HEK293 (cell line): ENCODE measurements at regions not wholly inside any gene's neighbourhood (a gene's known extent, or its start where the extent isn't known, plus 50 kb on each side); places are given as distances from the start of the nearest gene placed in this dataset.

Experiments used
- KLF10 ChIP-seq: fragments of 450-650 bp; IDR thresholded peaks from 2 replicates; pipeline ENCODE4 v1.5.1; 2018; ENCODE audit warnings: missing biosample characterization, mild to moderate bottlenecking, missing genetic modification characterization
- MEIS1 ChIP-seq: sonication (generic); formaldehyde crosslinking; IDR thresholded peaks from 2 replicates; pipeline ENCODE4 v1.8.1; 2022; ENCODE audit warnings: missing genetic modification reagents, mild to moderate bottlenecking, borderline replicate concordance
- YY2 ChIP-seq: fragments of 450-650 bp; formaldehyde crosslinking; IDR thresholded peaks from 2 replicates; pipeline ENCODE4 v1.5.1; 2016; ENCODE audit warnings: missing biosample characterization, missing genetic modification characterization
- ZNF146 ChIP-seq: fragments of 450-650 bp; formaldehyde crosslinking; IDR thresholded peaks from 2 replicates; pipeline ENCODE4 v1.5.1; 2016; ENCODE audit warnings: missing biosample characterization, missing genetic modification characterization
- ZNF157 ChIP-seq: fragments of 450-650 bp; formaldehyde crosslinking; IDR thresholded peaks from 2 replicates; pipeline ENCODE4 v1.5.1; 2016; ENCODE audit warnings: missing biosample characterization, missing genetic modification characterization
- ZNF19 ChIP-seq: fragments of 450-650 bp; formaldehyde crosslinking; IDR thresholded peaks from 2 replicates; pipeline ENCODE4; 2016; ENCODE audit warnings: missing biosample characterization, missing genetic modification characterization, low read depth
- ZNF394 ChIP-seq: fragments of 450-650 bp; formaldehyde crosslinking; IDR thresholded peaks from 2 replicates; pipeline ENCODE4 v1.5.1; 2016; ENCODE audit warnings: missing biosample characterization, missing genetic modification characterization, mild to moderate bottlenecking, moderate library complexity, borderline replicate concordance
- ZNF544 ChIP-seq: fragments of 450-650 bp; formaldehyde crosslinking; IDR thresholded peaks from 2 replicates; pipeline ENCODE4 v1.5.0; 2017; ENCODE audit warnings: missing biosample characterization, missing genetic modification characterization
- ZNF555 ChIP-seq: fragments of 450-650 bp; formaldehyde crosslinking; conservative IDR thresholded peaks from 2 replicates; pipeline ENCODE4 v1.5.1; 2017; ENCODE audit warnings: missing biosample characterization, mild to moderate bottlenecking, missing genetic modification characterization, inconsistent platforms
- ZNF600 ChIP-seq: fragments of 450-650 bp; formaldehyde crosslinking; IDR thresholded peaks from 2 replicates; pipeline ENCODE4 v1.5.1; 2016; ENCODE audit warnings: missing biosample characterization, missing genetic modification characterization
- ZNF624 ChIP-seq: fragments of 450-650 bp; formaldehyde crosslinking; IDR thresholded peaks from 2 replicates; pipeline ENCODE4 v1.5.1; 2017; ENCODE audit warnings: missing biosample characterization, missing genetic modification characterization
- ZNF629 ChIP-seq: fragments of 450-650 bp; formaldehyde crosslinking; IDR thresholded peaks from 2 replicates; pipeline ENCODE4 v1.5.1; 2017; ENCODE audit warnings: missing biosample characterization, missing genetic modification characterization
- ZNF843 ChIP-seq: fragments of 450-650 bp; formaldehyde crosslinking; IDR thresholded peaks from 2 replicates; pipeline ENCODE4 v1.5.1; 2016; ENCODE audit warnings: missing biosample characterization, missing genetic modification characterization
- ZSCAN16 ChIP-seq: fragments of 450-650 bp; formaldehyde crosslinking; IDR thresholded peaks from 2 replicates; pipeline ENCODE4 v1.5.1; 2016; ENCODE audit warnings: missing biosample characterization, missing genetic modification characterization
- TF ChIP-seq, protein P1 (sequence below): fragments of 450-650 bp; formaldehyde crosslinking; conservative IDR thresholded peaks from 2 replicates; pipeline ENCODE4 v1.5.1; 2016; ENCODE audit warnings: low read depth, missing biosample characterization, missing genetic modification characterization
- TF ChIP-seq, protein P2 (sequence below): fragments of 450-650 bp; formaldehyde crosslinking; IDR thresholded peaks from 2 replicates; pipeline ENCODE4 v1.5.1; 2016; ENCODE audit warnings: missing biosample characterization, missing genetic modification characterization
- TF ChIP-seq, protein P3 (sequence below): fragments of 450-650 bp; formaldehyde crosslinking; IDR thresholded peaks from 2 replicates; pipeline ENCODE4 v1.5.1; 2016; ENCODE audit warnings: missing biosample characterization, missing genetic modification characterization, low read depth
- TF ChIP-seq, protein P4 (sequence below): sonication (generic); formaldehyde crosslinking; IDR thresholded peaks from 2 replicates; pipeline ENCODE4 v1.8.1; 2022; ENCODE audit warnings: mild to moderate bottlenecking, moderate library complexity, missing genetic modification reagents
- TF ChIP-seq, protein P5 (sequence below): fragments of 450-650 bp; formaldehyde crosslinking; IDR thresholded peaks from 2 replicates; pipeline ENCODE4 v1.5.1; 2016; ENCODE audit warnings: missing biosample characterization, missing genetic modification characterization
- TF ChIP-seq, protein P6 (sequence below): fragments of 450-650 bp; formaldehyde crosslinking; IDR thresholded peaks from 2 replicates; pipeline ENCODE4 v1.5.1; 2016; ENCODE audit warnings: missing biosample characterization, missing genetic modification characterization

DNA sequence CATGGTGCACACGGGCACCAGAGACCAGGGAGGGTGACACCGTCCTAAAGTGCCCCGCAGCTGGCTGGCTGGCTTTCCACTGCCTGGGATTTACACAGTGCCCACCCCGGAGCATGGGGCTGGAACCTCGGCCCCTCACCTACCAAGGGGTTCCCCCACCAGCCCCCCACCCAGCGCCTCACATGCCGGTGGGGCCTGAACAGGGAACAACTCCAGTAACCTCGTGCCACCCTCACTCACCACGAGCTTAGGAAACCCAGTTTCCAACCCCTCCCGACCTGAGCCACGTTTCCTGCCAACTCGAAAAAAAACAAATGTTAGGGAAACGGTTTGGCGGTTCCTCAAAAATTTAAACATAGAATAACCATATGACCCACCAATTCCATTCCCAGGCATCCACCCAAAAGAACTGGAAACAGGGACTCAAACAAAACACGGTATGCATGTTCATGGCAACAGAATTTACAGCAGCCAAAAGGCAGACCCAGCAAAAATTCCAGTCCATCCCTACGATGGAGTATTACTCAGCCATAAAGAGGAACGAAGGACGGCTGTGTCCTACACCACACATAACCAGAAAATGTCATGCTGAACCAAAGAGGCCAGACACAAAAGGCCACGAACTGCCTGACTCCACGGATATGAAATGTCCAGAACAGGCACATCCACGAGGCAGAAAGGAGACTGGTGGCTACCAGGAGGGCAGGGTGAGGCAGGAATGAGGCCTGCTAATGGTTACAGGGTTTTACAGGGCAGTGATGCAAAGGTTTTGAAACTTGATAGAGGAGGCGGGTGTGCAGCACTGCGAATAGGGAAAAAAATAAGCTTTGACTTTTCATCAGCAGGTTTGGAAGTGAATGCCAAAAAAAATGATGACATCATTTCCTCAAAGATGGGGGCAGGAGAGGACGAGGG is 68.9 kb downstream of the NCOR2 start (continued):
- TF ChIP-seq ZNF600 (tag by site-specific recombination) (peak; percentile 67; the same call in 1 of the 2 replicates), ZNF544 (tag by site-specific recombination) (no peak), ZNF843 (no peak), ZSCAN16 (tag by site-specific recombination) (no peak), KLF10 (tag by site-specific recombination) (no peak), ZNF19 (no peak), ZNF146 (tag by site-specific recombination) (peak; percentile 93), ZNF624 (no peak), ZNF629 (peak; percentile 72; the same call in 1 of the 2 replicates), ZNF157 (no peak), YY2 (tag by site-specific recombination) (no peak), ZNF555 (tag by site-specific recombination) (no peak), ZNF394 (tag by site-specific recombination) (no peak), MEIS1 (CRISPR knock-in tag) (no peak)
- TF ChIP-seq, protein P1, sequence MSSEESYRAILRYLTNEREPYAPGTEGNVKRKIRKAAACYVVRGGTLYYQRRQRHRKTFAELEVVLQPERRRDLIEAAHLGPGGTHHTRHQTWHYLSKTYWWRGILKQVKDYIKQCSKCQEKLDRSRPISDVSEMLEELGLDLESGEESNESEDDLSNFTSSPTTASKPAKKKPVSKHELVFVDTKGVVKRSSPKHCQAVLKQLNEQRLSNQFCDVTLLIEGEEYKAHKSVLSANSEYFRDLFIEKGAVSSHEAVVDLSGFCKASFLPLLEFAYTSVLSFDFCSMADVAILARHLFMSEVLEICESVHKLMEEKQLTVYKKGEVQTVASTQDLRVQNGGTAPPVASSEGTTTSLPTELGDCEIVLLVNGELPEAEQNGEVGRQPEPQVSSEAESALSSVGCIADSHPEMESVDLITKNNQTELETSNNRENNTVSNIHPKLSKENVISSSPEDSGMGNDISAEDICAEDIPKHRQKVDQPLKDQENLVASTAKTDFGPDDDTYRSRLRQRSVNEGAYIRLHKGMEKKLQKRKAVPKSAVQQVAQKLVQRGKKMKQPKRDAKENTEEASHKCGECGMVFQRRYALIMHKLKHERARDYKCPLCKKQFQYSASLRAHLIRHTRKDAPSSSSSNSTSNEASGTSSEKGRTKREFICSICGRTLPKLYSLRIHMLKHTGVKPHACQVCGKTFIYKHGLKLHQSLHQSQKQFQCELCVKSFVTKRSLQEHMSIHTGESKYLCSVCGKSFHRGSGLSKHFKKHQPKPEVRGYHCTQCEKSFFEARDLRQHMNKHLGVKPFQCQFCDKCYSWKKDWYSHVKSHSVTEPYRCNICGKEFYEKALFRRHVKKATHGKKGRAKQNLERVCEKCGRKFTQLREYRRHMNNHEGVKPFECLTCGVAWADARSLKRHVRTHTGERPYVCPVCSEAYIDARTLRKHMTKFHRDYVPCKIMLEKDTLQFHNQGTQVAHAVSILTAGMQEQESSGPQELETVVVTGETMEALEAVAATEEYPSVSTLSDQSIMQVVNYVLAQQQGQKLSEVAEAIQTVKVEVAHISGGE (tag by site-specific recombination), result no peak
- TF ChIP-seq, protein P2, sequence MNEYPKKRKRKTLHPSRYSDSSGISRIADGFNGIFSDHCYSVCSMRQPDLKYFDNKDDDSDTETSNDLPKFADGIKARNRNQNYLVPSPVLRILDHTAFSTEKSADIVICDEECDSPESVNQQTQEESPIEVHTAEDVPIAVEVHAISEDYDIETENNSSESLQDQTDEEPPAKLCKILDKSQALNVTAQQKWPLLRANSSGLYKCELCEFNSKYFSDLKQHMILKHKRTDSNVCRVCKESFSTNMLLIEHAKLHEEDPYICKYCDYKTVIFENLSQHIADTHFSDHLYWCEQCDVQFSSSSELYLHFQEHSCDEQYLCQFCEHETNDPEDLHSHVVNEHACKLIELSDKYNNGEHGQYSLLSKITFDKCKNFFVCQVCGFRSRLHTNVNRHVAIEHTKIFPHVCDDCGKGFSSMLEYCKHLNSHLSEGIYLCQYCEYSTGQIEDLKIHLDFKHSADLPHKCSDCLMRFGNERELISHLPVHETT (tag by site-specific recombination), result no peak
- TF ChIP-seq, protein P3, sequence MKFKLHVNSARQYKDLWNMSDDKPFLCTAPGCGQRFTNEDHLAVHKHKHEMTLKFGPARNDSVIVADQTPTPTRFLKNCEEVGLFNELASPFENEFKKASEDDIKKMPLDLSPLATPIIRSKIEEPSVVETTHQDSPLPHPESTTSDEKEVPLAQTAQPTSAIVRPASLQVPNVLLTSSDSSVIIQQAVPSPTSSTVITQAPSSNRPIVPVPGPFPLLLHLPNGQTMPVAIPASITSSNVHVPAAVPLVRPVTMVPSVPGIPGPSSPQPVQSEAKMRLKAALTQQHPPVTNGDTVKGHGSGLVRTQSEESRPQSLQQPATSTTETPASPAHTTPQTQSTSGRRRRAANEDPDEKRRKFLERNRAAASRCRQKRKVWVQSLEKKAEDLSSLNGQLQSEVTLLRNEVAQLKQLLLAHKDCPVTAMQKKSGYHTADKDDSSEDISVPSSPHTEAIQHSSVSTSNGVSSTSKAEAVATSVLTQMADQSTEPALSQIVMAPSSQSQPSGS (tag by site-specific recombination), result peak; percentile 90
- TF ChIP-seq, protein P4, sequence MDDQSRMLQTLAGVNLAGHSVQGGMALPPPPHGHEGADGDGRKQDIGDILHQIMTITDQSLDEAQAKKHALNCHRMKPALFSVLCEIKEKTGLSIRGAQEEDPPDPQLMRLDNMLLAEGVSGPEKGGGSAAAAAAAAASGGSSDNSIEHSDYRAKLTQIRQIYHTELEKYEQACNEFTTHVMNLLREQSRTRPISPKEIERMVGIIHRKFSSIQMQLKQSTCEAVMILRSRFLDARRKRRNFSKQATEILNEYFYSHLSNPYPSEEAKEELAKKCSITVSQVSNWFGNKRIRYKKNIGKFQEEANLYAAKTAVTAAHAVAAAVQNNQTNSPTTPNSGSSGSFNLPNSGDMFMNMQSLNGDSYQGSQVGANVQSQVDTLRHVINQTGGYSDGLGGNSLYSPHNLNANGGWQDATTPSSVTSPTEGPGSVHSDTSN, result no peak
- TF ChIP-seq, protein P5, sequence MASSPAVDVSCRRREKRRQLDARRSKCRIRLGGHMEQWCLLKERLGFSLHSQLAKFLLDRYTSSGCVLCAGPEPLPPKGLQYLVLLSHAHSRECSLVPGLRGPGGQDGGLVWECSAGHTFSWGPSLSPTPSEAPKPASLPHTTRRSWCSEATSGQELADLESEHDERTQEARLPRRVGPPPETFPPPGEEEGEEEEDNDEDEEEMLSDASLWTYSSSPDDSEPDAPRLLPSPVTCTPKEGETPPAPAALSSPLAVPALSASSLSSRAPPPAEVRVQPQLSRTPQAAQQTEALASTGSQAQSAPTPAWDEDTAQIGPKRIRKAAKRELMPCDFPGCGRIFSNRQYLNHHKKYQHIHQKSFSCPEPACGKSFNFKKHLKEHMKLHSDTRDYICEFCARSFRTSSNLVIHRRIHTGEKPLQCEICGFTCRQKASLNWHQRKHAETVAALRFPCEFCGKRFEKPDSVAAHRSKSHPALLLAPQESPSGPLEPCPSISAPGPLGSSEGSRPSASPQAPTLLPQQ (tag by site-specific recombination), result 0 out of 2 replicates have a peak, but pooled peaks have one; percentile 11
- TF ChIP-seq, protein P6, sequence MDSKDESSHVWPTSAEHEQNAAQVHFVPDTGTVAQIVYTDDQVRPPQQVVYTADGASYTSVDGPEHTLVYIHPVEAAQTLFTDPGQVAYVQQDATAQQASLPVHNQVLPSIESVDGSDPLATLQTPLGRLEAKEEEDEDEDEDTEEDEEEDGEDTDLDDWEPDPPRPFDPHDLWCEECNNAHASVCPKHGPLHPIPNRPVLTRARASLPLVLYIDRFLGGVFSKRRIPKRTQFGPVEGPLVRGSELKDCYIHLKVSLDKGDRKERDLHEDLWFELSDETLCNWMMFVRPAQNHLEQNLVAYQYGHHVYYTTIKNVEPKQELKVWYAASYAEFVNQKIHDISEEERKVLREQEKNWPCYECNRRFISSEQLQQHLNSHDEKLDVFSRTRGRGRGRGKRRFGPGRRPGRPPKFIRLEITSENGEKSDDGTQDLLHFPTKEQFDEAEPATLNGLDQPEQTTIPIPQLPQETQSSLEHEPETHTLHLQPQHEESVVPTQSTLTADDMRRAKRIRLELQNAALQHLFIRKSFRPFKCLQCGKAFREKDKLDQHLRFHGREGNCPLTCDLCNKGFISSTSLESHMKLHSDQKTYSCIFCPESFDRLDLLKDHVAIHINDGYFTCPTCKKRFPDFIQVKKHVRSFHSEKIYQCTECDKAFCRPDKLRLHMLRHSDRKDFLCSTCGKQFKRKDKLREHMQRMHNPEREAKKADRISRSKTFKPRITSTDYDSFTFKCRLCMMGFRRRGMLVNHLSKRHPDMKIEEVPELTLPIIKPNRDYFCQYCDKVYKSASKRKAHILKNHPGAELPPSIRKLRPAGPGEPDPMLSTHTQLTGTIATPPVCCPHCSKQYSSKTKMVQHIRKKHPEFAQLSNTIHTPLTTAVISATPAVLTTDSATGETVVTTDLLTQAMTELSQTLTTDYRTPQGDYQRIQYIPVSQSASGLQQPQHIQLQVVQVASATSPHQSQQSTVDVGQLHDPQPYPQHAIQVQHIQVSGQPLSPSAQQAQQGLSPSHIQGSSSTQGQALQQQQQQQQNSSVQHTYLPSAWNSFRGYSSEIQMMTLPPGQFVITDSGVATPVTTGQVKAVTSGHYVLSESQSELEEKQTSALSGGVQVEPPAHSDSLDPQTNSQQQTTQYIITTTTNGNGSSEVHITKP (tag by site-specific recombination), result peak; percentile 23; the same call in 1 of the 2 replicates
